Small intestine (tissue), 7 donors: ENCODE measurements at regions not wholly inside any gene's neighbourhood (a gene's known extent, or its start where the extent isn't known, plus 50 kb on each side); places are given as distances from the start of the nearest gene placed in this dataset.

ENCODE experiments used
- DNase-seq, 2 donors: peaks; one replicate each; pipeline versions ENCODE4 v3.0.0 to v3.0.0-alpha.2; 2013
- FAIRE-seq: peaks from 2 replicates; lab custom pipeline; 2012; peaks lifted over from hg19 to GRCh38; lab: Jason Lieb, UNC
- H3K27ac ChIP-seq, 3 donors: one replicate each; pipeline ENCODE4 v1.5.1; 2013; ENCODE audit warnings: low read length in 2 of 3, mild to moderate bottlenecking in 2 of 3, control low read depth in 1 of 3, inconsistent platforms in 1 of 3, low read depth in 1 of 3, moderate library complexity in 1 of 3
- H3K27me3 ChIP-seq, 3 donors: one replicate each; pipeline ENCODE4 v1.6.1; 2013; ENCODE audit warnings: low read length in 3 of 3, inconsistent platforms in 1 of 3; ENCODE audit not compliant: control insufficient read depth in 3 of 3, insufficient read depth in 3 of 3
- H3K36me3 ChIP-seq, 3 donors: one replicate each; pipeline ENCODE4 v1.6.1; 2013; ENCODE audit warnings: low read length in 3 of 3, inconsistent platforms in 1 of 3, low read depth in 1 of 3, mild to moderate bottlenecking in 1 of 3, moderate library complexity in 1 of 3; ENCODE audit not compliant: control insufficient read depth in 3 of 3, insufficient read depth in 2 of 3
- H3K4me1 ChIP-seq, 3 donors: one replicate each; pipeline ENCODE4 v1.6.1; 2013; ENCODE audit warnings: low read length in 2 of 3, inconsistent platforms in 1 of 3, low read depth in 1 of 3, mild to moderate bottlenecking in 1 of 3, moderate library complexity in 1 of 3; ENCODE audit not compliant: control insufficient read depth in 3 of 3, insufficient read depth in 2 of 3
- H3K4me3 ChIP-seq, 3 donors: one replicate each; pipeline ENCODE4 v1.5.1; 2013; ENCODE audit warnings: low read length in 3 of 3, control low read depth in 1 of 3, inconsistent platforms in 1 of 3, low read depth in 1 of 3, mild to moderate bottlenecking in 1 of 3, moderate library complexity in 1 of 3
- H3K9me3 ChIP-seq, 2 donors: one replicate each; pipeline ENCODE4 v1.6.1; 2013; ENCODE audit warnings: low read depth in 1 of 2, low read length in 1 of 2; ENCODE audit not compliant: control insufficient read depth in 2 of 2, insufficient read depth in 1 of 2
- WGBS, 3 donors: extraction: QIAGEN DNeasy Blood & Tissue Kit; methylation state at CpG; one replicate each; pipeline ENCODE4 v1.1.7; 2013; 5-methylcytosine and 5-hydroxymethylcytosine counted together
- donor health status: healthy with polysubstance abuse.
- donor health status: control.
- donor health status: control.
- donor health status: Bipolar disorder and iron deficiency.
- donor health status: healthy.

- Histone ChIP-seq H3K36me3 (no peaks in the 10 kb centered on the region), H3K27me3 (peaks cover 0 to 8% (median 0%) of the 10 kb centered on the region in 3 donors), H3K9me3 (no peaks in the 10 kb centered on the region), H3K27ac (no peak overlapping the region), H3K4me3 (no peak overlapping the region), H3K4me1 (no peaks in the 10 kb centered on the region)
- FAIRE-seq: no peak
- DNase-seq: no peak
- 27 to 48% (median 30%) methylated on average over 2 of the region's 2 CpGs for WGBS, 3 donors
Measured at GRCh38 chr4:180086480-180087190, 2156.6 kb upstream of the TENM3 start.

GRCh38 chr4:180098586-180098985 lies 2144.6 kb upstream of the TENM3 start:
- Histone ChIP-seq H3K4me3 (no peak overlapping the region), H3K27me3 (no peaks in the 10 kb centered on the region), H3K9me3 (no peaks in the 10 kb centered on the region), H3K4me1 (no peaks in the 10 kb centered on the region), H3K36me3 (no peaks in the 10 kb centered on the region), H3K27ac (no peak overlapping the region)
- DNase-seq (no peak), FAIRE-seq (no peak)

- no peak overlapping the region for H3K27ac ChIP-seq
- H3K9me3 ChIP-seq: no peaks in the 10 kb centered on the region
- H3K4me3 ChIP-seq: no peak overlapping the region
- no peaks in the 10 kb centered on the region for H3K36me3 ChIP-seq
- no peaks in the 10 kb centered on the region for H3K4me1 ChIP-seq
- FAIRE-seq (no peak), DNase-seq (no peak)
- no peaks in the 10 kb centered on the region for H3K27me3 ChIP-seq
- WGBS, 3 donors: 59 to 77% (median 67%) methylated on average over 5 of the region's 5 CpGs
Measured at GRCh38 chr4:180099957-180100356, 2143.2 kb upstream of the TENM3 start.

DNA sequence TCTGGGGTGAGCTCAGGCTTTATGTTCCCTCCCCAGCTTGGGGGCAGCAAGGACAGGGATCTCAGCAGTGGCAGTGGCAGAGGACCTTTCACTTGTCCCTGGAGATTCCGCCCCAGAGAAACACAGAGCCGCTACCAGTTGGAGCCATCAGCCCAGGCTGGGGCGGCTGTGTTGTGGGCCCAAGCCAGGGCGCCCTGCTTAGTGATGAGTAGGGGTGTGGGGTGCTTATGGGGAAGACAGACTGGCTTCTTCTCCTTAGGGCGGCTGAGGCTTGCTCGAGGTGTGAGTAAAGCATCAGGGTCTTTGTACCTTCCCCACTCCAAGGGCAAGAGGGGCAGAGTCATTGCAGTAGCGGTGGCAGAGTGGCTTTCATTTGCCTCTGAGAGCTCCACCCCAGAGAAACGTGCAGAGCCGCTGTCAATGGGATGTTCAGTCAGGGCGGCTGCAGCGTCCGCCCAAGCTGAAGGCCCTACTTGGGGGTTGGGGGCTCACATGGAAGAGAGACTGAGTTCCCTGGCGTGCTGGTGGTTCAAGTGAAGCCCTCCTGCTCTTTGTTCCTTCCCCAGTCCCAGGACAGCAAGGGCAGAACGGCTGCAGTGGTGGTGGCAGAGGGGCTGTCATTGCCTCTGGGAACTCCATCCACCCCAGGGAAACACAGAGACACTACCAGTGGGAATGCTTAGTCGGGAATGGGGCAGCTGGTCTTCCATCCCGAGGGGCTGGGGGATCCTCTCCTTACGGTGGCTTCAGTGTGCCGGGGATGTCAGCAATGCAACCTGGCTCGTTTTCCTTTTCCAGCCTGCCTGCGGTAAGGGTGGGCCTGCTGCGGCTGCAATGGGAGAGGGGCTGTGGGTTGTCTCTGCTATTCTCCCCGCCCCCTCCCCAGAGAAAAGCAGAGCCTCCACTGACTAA lies 2142.5 kb upstream of the TENM3 start:
- no peak for FAIRE-seq
- DNase-seq: no peak

GRCh38 chr4:180101348-180102083 lies 2141.7 kb upstream of the TENM3 start:
- H3K4me3 ChIP-seq: no peak overlapping the region
- H3K4me1 ChIP-seq: no peaks in the 10 kb centered on the region
- H3K27ac ChIP-seq: no peak overlapping the region
- DNase-seq (no peak), FAIRE-seq (no peak)
- no peaks in the 10 kb centered on the region for H3K27me3 ChIP-seq
- H3K36me3 ChIP-seq: no peaks in the 10 kb centered on the region
- 87 to 90% (median 89%) methylated on average over 28 of the region's 28 CpGs for WGBS, 3 donors
- H3K9me3 ChIP-seq: no peaks in the 10 kb centered on the region

More for the DNA sequence above, 2142.5 kb upstream of the TENM3 start:
- Histone ChIP-seq H3K4me3 (no peak overlapping the region), H3K36me3 (no peaks in the 10 kb centered on the region), H3K27ac (no peak overlapping the region), H3K9me3 (no peaks in the 10 kb centered on the region), H3K4me1 (no peaks in the 10 kb centered on the region), H3K27me3 (no peaks in the 10 kb centered on the region)
- WGBS, 3 donors: 88 to 93% (median 92%) methylated on average over 22 of the region's 22 CpGs

DNA sequence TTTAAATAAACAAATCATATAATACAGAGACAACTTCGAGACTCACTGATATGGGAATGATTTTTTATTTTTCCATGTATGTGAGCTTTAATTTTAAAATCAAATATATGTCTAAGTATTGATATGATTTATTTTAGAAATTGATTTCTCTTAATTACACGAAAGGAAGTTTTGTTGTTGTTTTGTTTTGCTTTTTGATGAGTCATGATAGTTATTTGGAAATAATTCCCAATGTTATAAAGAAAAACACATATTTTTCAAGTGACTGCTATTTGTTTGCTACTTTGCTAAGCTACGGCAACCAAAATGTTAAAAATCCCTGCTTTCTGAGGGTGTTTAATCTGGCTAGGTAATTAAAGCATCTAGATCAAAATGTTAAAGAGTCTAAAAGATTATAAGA lies 2139.4 kb upstream of the TENM3 start:
- H3K4me1 ChIP-seq: no peaks in the 10 kb centered on the region

GRCh38 chr4:180105362-180105761 lies 2137.8 kb upstream of the TENM3 start:
- H3K9me3 ChIP-seq: no peaks in the 10 kb centered on the region
- no peaks in the 10 kb centered on the region for H3K36me3 ChIP-seq
- H3K27me3 ChIP-seq: no peaks in the 10 kb centered on the region
- 78 to 90% (median 90%) methylated on average over 3 of the region's 3 CpGs for WGBS, 3 donors
- H3K4me1 ChIP-seq: no peaks in the 10 kb centered on the region
- FAIRE-seq (no peak), DNase-seq (no peak)
- no peak overlapping the region for H3K4me3 ChIP-seq
- H3K27ac ChIP-seq: no peak overlapping the region

More for the DNA sequence above, 2139.4 kb upstream of the TENM3 start:
- WGBS, 3 donors: 79 to 87% (median 84%) methylated on average over 3 of the region's 3 CpGs
- DNase-seq (no peak), FAIRE-seq (no peak)
- no peak overlapping the region for H3K4me3 ChIP-seq
- H3K27ac ChIP-seq: no peak overlapping the region
- H3K9me3 ChIP-seq: no peaks in the 10 kb centered on the region
- H3K36me3 ChIP-seq: no peaks in the 10 kb centered on the region
- no peaks in the 10 kb centered on the region for H3K27me3 ChIP-seq

- FAIRE-seq: no peak
- no peaks in the 10 kb centered on the region for H3K36me3 ChIP-seq
Measured at GRCh38 chr4:180106122-180106521, 2137.1 kb upstream of the TENM3 start.

More at GRCh38 chr4:180106122-180106521, 2137.1 kb upstream of the TENM3 start:
- no peaks in the 10 kb centered on the region for H3K9me3 ChIP-seq
- DNase-seq: no peak
- no peak overlapping the region for H3K4me3 ChIP-seq
- H3K27me3 ChIP-seq: no peaks in the 10 kb centered on the region
- no peaks in the 10 kb centered on the region for H3K4me1 ChIP-seq
- 89 to 98% (median 89%) methylated on average over 2 of the region's 2 CpGs for WGBS, 3 donors
- no peak overlapping the region for H3K27ac ChIP-seq
